Adrenal gland (tissue), 9 donors: ENCODE measurements at regions not wholly inside any gene's neighbourhood (a gene's known extent, or its start where the extent isn't known, plus 50 kb on each side); places are given as distances from the start of the nearest gene placed in this dataset.

Source experiments
- DNase-seq, 7 donors: peaks; one replicate each; pipeline ENCODE4 v3.0.0-alpha.2; 2019 to 2020
- H3K27ac ChIP-seq, 5 donors: fragments of 200-600 bp; sonication (generic) in 4 of 5; 1 replicate in 3 of 5; 2 replicates in 2 of 5; pipeline versions ENCODE4 v1.5.1 to v1.8.0; 2016 to 2020; ENCODE audit warnings: mild to moderate bottlenecking in 1 of 5
- H3K27me3 ChIP-seq: fragments of 200-600 bp; 2 replicates; pipeline ENCODE4 v1.8.0; 2021
- H3K36me3 ChIP-seq, 2 donors: fragments of 200-600 bp; replicated peaks in 1 of 2; 1 replicate in 1 of 2; 2 replicates in 1 of 2; pipeline versions ENCODE4 v1.5.1 to v1.8.0; 2018 to 2022
- H3K4me1 ChIP-seq, 2 donors: fragments of 200-600 bp; replicated peaks in 1 of 2; 1 replicate in 1 of 2; 2 replicates in 1 of 2; pipeline versions ENCODE4 v1.5.1 to v1.8.0; 2018 to 2021
- H3K4me3 ChIP-seq, 4 donors: fragments of 200-600 bp; sonication (generic) in 3 of 4; one replicate each; pipeline ENCODE4 v1.5.1; 2016 to 2018
- H3K9me3 ChIP-seq, 3 donors: fragments of 200-600 bp; sonication (generic) in 1 of 3; replicated peaks in 1 of 3; 1 replicate in 2 of 3; 2 replicates in 1 of 3; pipeline versions ENCODE4 v1.5.1 to v1.8.0; 2016 to 2021
- POLR2A ChIP-seq, 2 donors: fragments of 450-650 bp; IDR thresholded peaks; one replicate each; pipeline ENCODE4 v1.6.1; 2017; ENCODE audit warnings: antibody characterized with exemption in 2 of 2, mild to moderate bottlenecking in 2 of 2, moderate library complexity in 1 of 2
- WGBS, 4 donors: extraction: QIAGEN DNeasy Blood & Tissue Kit in 2 of 4; methylation state at CpG; one replicate each; pipeline versions ENCODE4 v1.1.5 to v1.1.7; 2013 to 2017; 5-methylcytosine and 5-hydroxymethylcytosine counted together
- intact Hi-C, 2 donors: fragments of 100-400 bp; cut with DNase I; formaldehyde crosslinking; loops; one replicate each; pipeline versions ENCODE4 v1.14.1 to v1.15.0; 2022 to 2023
- TF ChIP-seq, protein P1 (sequence below), 6 experiments: fragments of 450-650 bp in 4 of 6; fragments of 200-600 bp in 2 of 6; sonication (generic) in 1 of 6; IDR thresholded peaks; 1 replicate in 5 of 6; 2 replicates in 1 of 6; pipeline versions ENCODE4 v1.5.1 to v1.8.0; 2016 to 2021; ENCODE audit warnings: antibody characterized with exemption in 6 of 6, mild to moderate bottlenecking in 2 of 6, moderate library complexity in 1 of 6
- donor health status: healthy with polysubstance abuse.
- donor health status: Bipolar disorder and iron deficiency.
- donor health status: DM: yes; HTN: yes; CAD: no.
- donor health status: DM: no; HTN: no; CAD: no.
- donor health status: DM: no; HTN: no; CAD: no.

DNA sequence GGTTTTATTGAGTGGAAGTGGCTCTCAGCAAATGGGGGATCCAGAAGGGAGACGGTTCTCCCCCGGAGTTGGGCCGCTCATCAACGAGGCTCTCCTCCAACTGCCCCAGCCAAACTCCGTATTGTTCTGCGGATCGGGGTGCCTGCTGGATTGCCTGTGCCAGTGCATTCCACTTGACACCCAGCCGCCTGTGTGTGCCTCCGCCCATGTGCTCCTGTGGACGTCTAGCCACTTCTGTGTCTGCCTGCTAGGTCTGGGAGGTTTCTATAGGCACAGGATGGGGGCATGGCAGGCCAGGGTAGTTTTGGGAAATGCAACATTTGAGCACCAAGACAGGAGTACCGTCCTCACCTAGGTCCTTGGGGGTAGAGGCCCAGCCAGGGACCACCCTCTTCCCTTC lies 225.7 kb upstream of the AMIGO2 start:
- H3K4me3 ChIP-seq, result no peak overlapping the region
- intact Hi-C loops, result loop anchor here (5.0 kb wide), 3 partner anchors 223 to 273 kb away; no protein-coding TSS in a partner anchor

DNA sequence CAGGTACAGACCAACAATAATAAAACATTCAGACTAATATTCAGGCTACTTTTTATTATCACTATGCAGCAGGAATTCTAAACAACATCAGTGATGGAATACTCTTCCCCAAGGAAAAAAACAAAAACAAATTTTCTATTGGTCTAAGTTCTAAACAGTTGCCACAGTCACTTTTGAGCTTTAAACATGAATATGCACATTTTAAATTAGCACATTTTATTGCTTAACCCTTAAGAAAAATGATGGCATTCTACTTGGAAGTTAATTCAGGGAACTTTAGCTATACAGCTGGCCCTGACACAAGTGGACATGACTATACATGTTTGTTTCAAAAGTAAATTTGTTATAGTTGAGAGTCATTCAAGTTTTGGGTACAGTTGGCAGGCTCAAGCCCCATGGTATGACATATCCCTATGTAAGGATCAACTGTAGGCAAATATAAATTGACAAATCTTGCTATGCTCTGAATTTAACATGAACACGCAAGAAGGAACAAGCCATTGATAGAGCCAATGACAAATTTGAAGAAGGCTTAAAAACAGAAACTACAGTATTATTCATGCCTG lies 224.3 kb upstream of the AMIGO2 start:
- Histone ChIP-seq H3K4me3 (no peak overlapping the region), H3K27ac (no peak overlapping the region), H3K4me1 (no peaks in the 10 kb centered on the region), H3K27me3 (no peaks in the 10 kb centered on the region), H3K36me3 (no peaks in the 10 kb centered on the region), H3K9me3 (no peaks in the 10 kb centered on the region)
- intact Hi-C loops, result no loop called here
- TF ChIP-seq, protein P1, sequence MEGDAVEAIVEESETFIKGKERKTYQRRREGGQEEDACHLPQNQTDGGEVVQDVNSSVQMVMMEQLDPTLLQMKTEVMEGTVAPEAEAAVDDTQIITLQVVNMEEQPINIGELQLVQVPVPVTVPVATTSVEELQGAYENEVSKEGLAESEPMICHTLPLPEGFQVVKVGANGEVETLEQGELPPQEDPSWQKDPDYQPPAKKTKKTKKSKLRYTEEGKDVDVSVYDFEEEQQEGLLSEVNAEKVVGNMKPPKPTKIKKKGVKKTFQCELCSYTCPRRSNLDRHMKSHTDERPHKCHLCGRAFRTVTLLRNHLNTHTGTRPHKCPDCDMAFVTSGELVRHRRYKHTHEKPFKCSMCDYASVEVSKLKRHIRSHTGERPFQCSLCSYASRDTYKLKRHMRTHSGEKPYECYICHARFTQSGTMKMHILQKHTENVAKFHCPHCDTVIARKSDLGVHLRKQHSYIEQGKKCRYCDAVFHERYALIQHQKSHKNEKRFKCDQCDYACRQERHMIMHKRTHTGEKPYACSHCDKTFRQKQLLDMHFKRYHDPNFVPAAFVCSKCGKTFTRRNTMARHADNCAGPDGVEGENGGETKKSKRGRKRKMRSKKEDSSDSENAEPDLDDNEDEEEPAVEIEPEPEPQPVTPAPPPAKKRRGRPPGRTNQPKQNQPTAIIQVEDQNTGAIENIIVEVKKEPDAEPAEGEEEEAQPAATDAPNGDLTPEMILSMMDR (IDR thresholded peaks at IDR 0.05), result no peak
- no peak for TF ChIP-seq POLR2A (IDR thresholded peaks at IDR 0.05)
- WGBS, 4 donors, result 91 to 100% (median 98%) methylated on average over 1 of the region's 1 CpG
- no peak for DNase-seq

More for the DNA sequence above, 225.7 kb upstream of the AMIGO2 start:
- no peaks in the 10 kb centered on the region for H3K27me3 ChIP-seq
- no peak for TF ChIP-seq POLR2A (IDR thresholded peaks at IDR 0.05)
- TF ChIP-seq, protein P1 (IDR thresholded peaks at IDR 0.05), result no peak
- H3K27ac ChIP-seq, result no peak overlapping the region
- H3K36me3 ChIP-seq, result no peaks in the 10 kb centered on the region
- H3K9me3 ChIP-seq, result no peaks in the 10 kb centered on the region
- DNase-seq, result no peak
- 86 to 97% (median 96%) methylated on average over 8 to 11 of the region's 11 CpGs for WGBS, 4 donors
- no peaks in the 10 kb centered on the region for H3K4me1 ChIP-seq

DNA sequence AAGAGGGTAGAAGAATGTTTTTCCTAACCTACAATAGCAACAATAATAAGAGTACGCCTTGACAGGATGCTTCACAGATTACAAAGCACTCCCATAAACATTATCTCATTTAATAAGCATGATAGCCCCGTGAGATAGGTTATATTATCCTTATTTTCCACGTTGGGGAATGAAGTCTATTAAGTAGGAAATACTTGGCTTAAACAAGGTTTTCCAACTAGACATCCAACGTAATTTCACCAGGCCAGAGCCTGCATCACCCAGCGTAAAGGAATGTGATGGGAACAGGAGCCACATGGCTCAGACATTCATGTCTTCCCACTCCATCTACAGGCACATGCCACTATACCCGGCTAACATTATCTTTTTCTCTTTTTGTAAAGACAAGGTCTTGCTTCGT lies 223.4 kb upstream of the AMIGO2 start:
- no peak for TF ChIP-seq POLR2A (IDR thresholded peaks at IDR 0.05)
- TF ChIP-seq, protein P1 (IDR thresholded peaks at IDR 0.05), result no peak
- no peaks in the 10 kb centered on the region for H3K36me3 ChIP-seq
- no peak overlapping the region for H3K27ac ChIP-seq
- H3K27me3 ChIP-seq, result no peaks in the 10 kb centered on the region
- WGBS, 4 donors, result 77 to 88% (median 86%) methylated on average over 7 of the region's 7 CpGs
- intact Hi-C loops, result no loop called here
- no peaks in the 10 kb centered on the region for H3K4me1 ChIP-seq
- DNase-seq, result no peak
- H3K4me3 ChIP-seq, result no peak overlapping the region
- H3K9me3 ChIP-seq, result no peaks in the 10 kb centered on the region

DNA sequence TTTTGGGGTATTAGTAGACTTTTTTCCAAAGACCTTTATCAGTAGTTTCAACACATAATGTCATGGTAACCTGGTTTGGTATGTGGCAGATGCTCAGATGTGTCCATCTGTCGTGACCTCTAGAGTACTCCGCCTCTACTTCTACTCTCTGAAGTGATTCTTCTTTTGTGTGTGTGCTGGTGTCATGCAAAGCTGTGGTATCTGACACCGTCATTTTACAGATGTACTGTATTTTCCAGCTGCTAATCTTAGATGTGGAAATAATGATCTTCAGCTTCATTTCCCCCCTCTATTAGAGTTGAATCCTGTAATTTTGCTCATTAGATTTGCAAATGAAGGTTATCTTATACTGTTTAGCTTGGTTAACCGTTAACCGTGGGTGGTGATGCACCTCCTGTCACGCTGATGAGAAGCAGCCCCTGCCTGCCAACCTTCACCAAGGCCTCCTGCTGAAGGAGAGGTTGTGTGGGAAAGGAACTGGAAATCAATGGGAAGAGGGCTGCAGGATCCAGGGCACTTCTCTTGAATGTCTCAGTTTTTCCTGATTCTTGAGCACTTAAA lies 222.4 kb upstream of the AMIGO2 start:
- 65 to 82% (median 77%) methylated on average over 6 of the region's 6 CpGs for WGBS, 4 donors
- no peak for DNase-seq
- Histone ChIP-seq H3K36me3 (no peaks in the 10 kb centered on the region), H3K27ac (no peak overlapping the region), H3K27me3 (no peaks in the 10 kb centered on the region), H3K4me1 (no peaks in the 10 kb centered on the region), H3K9me3 (no peaks in the 10 kb centered on the region), H3K4me3 (no peak overlapping the region)
- intact Hi-C loops, result no loop called here
- no peak for TF ChIP-seq POLR2A (IDR thresholded peaks at IDR 0.05)
- TF ChIP-seq, protein P1 (IDR thresholded peaks at IDR 0.05), result no peak
